HCT116 (cell line): ENCODE measurements at regions not wholly inside any gene's neighbourhood (a gene's known extent, or its start where the extent isn't known, plus 50 kb on each side); places are given as distances from the start of the nearest gene placed in this dataset.

Experiments
- CTCF ChIP-seq, 3 experiments: fragments of 200-600 bp in 1 of 3; sonication (generic) in 1 of 3; IDR thresholded peaks in 2 of 3; conservative IDR thresholded peaks in 1 of 3; 2 replicates each; pipeline ENCODE4 v1.5.1; 2012 to 2017; ENCODE audit warnings: low read depth in 2 of 3, low read length in 2 of 3, antibody characterized with exemption in 1 of 3, borderline replicate concordance in 1 of 3, control low read depth in 1 of 3, mild to moderate bottlenecking in 1 of 3, mixed read lengths in 1 of 3, mixed run types in 1 of 3, moderate library complexity in 1 of 3; ENCODE audit not compliant: insufficient read depth in 1 of 3
- EZH2 ChIP-seq: fragments of 200-600 bp; sonication (generic); IDR thresholded peaks from 2 replicates; pipeline ENCODE4 v1.6.1; 2017; ENCODE audit warnings: antibody characterized with exemption, mixed run types
- POLR2AphosphoS5 ChIP-seq: IDR thresholded peaks from 2 replicates; pipeline ENCODE4 v1.6.1; 2011; ENCODE audit warnings: mild to moderate bottlenecking, low read depth, low read length, moderate library complexity
- RAD21 ChIP-seq: IDR thresholded peaks from 2 replicates; pipeline ENCODE4 v1.6.1; 2012; ENCODE audit warnings: low read depth, mild to moderate bottlenecking
- REST ChIP-seq: IDR thresholded peaks from 2 replicates; pipeline ENCODE4 v1.6.1; 2012; ENCODE audit warnings: low read depth
- SIN3A ChIP-seq: IDR thresholded peaks from 2 replicates; pipeline ENCODE4 v1.6.1; 2012; ENCODE audit warnings: low read depth
- SP1 ChIP-seq: IDR thresholded peaks from 2 replicates; pipeline ENCODE4 v1.6.1; 2012; ENCODE audit warnings: low read depth
- ZBTB33 ChIP-seq: IDR thresholded peaks from 2 replicates; pipeline ENCODE4 v1.6.1; 2011; ENCODE audit warnings: mild to moderate bottlenecking, low read length, moderate library complexity; ENCODE audit not compliant: insufficient replicate concordance; ENCODE audit errors: extremely low read depth
- TF ChIP-seq, protein P1 (sequence below): IDR thresholded peaks from 2 replicates; pipeline ENCODE4 v1.6.1; 2012

DNA sequence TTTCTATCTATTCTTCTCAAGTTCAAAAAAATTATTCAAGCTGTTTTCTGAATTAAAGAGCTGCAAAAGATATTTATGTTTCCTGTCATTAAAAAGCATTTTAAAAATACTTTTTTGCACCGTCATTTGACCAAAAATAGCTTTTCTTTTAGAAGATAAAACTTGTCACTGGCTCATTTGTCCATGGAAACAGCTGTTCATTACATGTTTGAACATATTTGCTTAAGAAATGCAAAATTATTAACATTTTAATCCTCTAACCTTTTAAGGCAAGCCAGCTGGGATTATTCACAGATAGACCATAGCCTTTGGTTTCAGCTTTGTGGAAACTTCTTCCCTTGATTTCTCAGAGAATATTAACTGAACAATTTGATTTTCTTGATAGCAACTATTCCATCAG, 393.9 kb downstream of the TUSC1 start:
- TF ChIP-seq CTCF (IDR thresholded peaks at IDR 0.05 in 2 of 3, conservative IDR thresholded peaks at IDR 0.05 in 1 of 3; ENCODE audit: borderline replicate concordance in 1 of 3, insufficient read depth in 1 of 3, low read depth in 2 of 3, low read length in 2 of 3) (no peak), RAD21 (no peak), POLR2AphosphoS5 (no peak), EZH2 (no peak), REST (no peak), SP1 (no peak), ZBTB33 (no peak), SIN3A (no peak)
- TF ChIP-seq, protein P1, sequence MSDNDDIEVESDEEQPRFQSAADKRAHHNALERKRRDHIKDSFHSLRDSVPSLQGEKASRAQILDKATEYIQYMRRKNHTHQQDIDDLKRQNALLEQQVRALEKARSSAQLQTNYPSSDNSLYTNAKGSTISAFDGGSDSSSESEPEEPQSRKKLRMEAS: no peak
